Subcutaneous abdominal adipose tissue (tissue), 5 donors: ENCODE measurements at regions not wholly inside any gene's neighbourhood (a gene's known extent, or its start where the extent isn't known, plus 50 kb on each side); places are given as distances from the start of the nearest gene placed in this dataset.

Experiments used
- H3K27ac ChIP-seq: one replicate; pipeline ENCODE4 v1.7.0; 2013; ENCODE audit warnings: low read depth, mild to moderate bottlenecking, inconsistent platforms, low read length, moderate library complexity
- H3K27me3 ChIP-seq, 5 donors: one replicate each; pipeline ENCODE4 v1.7.0; 2013; ENCODE audit warnings: low read length in 5 of 5, inconsistent platforms in 1 of 5; ENCODE audit not compliant: control insufficient read depth in 5 of 5, insufficient read depth in 4 of 5
- H3K36me3 ChIP-seq, 5 donors: one replicate each; pipeline ENCODE4 v1.7.0; 2013; ENCODE audit warnings: low read length in 5 of 5; ENCODE audit not compliant: control insufficient read depth in 5 of 5, insufficient read depth in 5 of 5
- H3K4me1 ChIP-seq, 5 donors: one replicate each; pipeline ENCODE4 v1.7.0; 2013; ENCODE audit warnings: low read length in 5 of 5, mild to moderate bottlenecking in 3 of 5, moderate library complexity in 1 of 5; ENCODE audit not compliant: control insufficient read depth in 5 of 5, insufficient read depth in 5 of 5
- H3K4me3 ChIP-seq, 5 donors: one replicate each; pipeline ENCODE4 v1.7.0; 2013; ENCODE audit warnings: low read length in 5 of 5, low read depth in 1 of 5
- H3K9ac ChIP-seq, 5 donors: one replicate each; pipeline ENCODE4 v1.7.0; 2013; ENCODE audit warnings: low read length in 5 of 5, mild to moderate bottlenecking in 4 of 5, moderate library complexity in 3 of 5
- H3K9me3 ChIP-seq, 5 donors: one replicate each; pipeline ENCODE4 v1.7.0; 2013; ENCODE audit warnings: low read length in 5 of 5; ENCODE audit not compliant: control insufficient read depth in 5 of 5
- donor health status: healthy.
- donor health status: healthy.
- donor health status: healthy.
- donor health status: healthy.
- donor health status: healthy.

- Histone ChIP-seq H3K4me1 (no peaks in the 10 kb centered on the region), H3K9me3 (no peaks in the 10 kb centered on the region), H3K4me3 (no peak overlapping the region), H3K27ac (no peak overlapping the region), H3K27me3 (peaks cover 18 to 36% (median 34%) of the 10 kb centered on the region in 5 donors), H3K36me3 (no peaks in the 10 kb centered on the region), H3K9ac (no peak overlapping the region)
These were observed 56.0 kb upstream of the BTRC start for GRCh38 chr10:101297901-101298486.

GRCh38 chr10:101299211-101299610 is 54.8 kb upstream of the BTRC start:
- Histone ChIP-seq H3K4me3 (no peak overlapping the region), H3K27me3 (peaks cover 15 to 41% (median 35%) of the 10 kb centered on the region in 5 donors), H3K9me3 (no peaks in the 10 kb centered on the region), H3K4me1 (no peaks in the 10 kb centered on the region), H3K27ac (no peak overlapping the region), H3K36me3 (no peaks in the 10 kb centered on the region), H3K9ac (no peak overlapping the region)

GRCh38 chr10:101301111-101301731 is 52.7 kb upstream of the BTRC start:
- Histone ChIP-seq H3K27me3 (peaks cover 21 to 46% (median 37%) of the 10 kb centered on the region in 5 donors), H3K9ac (no peak overlapping the region), H3K9me3 (no peaks in the 10 kb centered on the region), H3K36me3 (no peaks in the 10 kb centered on the region), H3K27ac (no peak overlapping the region), H3K4me1 (no peaks in the 10 kb centered on the region), H3K4me3 (no peak overlapping the region)

- no peak overlapping the region for H3K27ac ChIP-seq
- H3K9me3 ChIP-seq = no peaks in the 10 kb centered on the region
- H3K4me1 ChIP-seq = no peaks in the 10 kb centered on the region
- H3K9ac ChIP-seq = no peak overlapping the region
- no peak overlapping the region for H3K4me3 ChIP-seq
- H3K36me3 ChIP-seq = no peaks in the 10 kb centered on the region
- peaks cover 24 to 45% (median 39%) of the 10 kb centered on the region in 5 donors for H3K27me3 ChIP-seq
These were observed 50.8 kb upstream of the BTRC start for GRCh38 chr10:101303087-101303703.
